ENCODE measurements at regions not wholly inside any gene's neighbourhood (a gene's known extent, or its start where the extent isn't known, plus 50 kb on each side); places are given as distances from the start of the nearest gene placed in this dataset.

- no peak for DNase-seq (ENCODE audit: low read depth in 2 of 2)
Measured at GRCh38 chr6:139496654-139497344, 122.4 kb upstream of the CITED2 start.

- no peak for DNase-seq (ENCODE audit: low read depth in 2 of 2)
Measured at GRCh38 chr6:139494376-139494990, 120.0 kb upstream of the CITED2 start.

GRCh38 chr6:139490482-139490881 lies 116.0 kb upstream of the CITED2 start:
- peak; percentile 2 to 41 for DNase-seq (ENCODE audit: low read depth in 2 of 2)

GRCh38 chr6:139486476-139486799 lies 112.0 kb upstream of the CITED2 start:
- DNase-seq (ENCODE audit: low read depth in 2 of 2), result no peak

- DNase-seq (ENCODE audit: low read depth in 2 of 2), result no peak
Measured at GRCh38 chr6:139485742-139486475, 111.5 kb upstream of the CITED2 start.

GRCh38 chr6:139485185-139485584 lies 110.7 kb upstream of the CITED2 start:
- DNase-seq (ENCODE audit: low read depth in 2 of 2), result no peak

GRCh38 chr6:139483079-139483478 lies 108.6 kb upstream of the CITED2 start:
- DNase-seq (ENCODE audit: low read depth in 2 of 2), result no peak

- no peak for DNase-seq (ENCODE audit: low read depth in 2 of 2)
Measured at GRCh38 chr6:139482287-139482686, 107.8 kb upstream of the CITED2 start.

- no peak for DNase-seq (ENCODE audit: low read depth in 2 of 2)
Measured at GRCh38 chr6:139480356-139481165, 106.1 kb upstream of the CITED2 start.

- DNase-seq (ENCODE audit: low read depth in 2 of 2), result no peak
Measured at GRCh38 chr6:139479433-139480222, 105.2 kb upstream of the CITED2 start.

- DNase-seq (ENCODE audit: low read depth in 2 of 2), result no peak
Measured at GRCh38 chr6:139475646-139476045, 101.2 kb upstream of the CITED2 start.

- no peak for DNase-seq (ENCODE audit: low read depth in 2 of 2)
Measured at GRCh38 chr6:139475241-139475640, 100.8 kb upstream of the CITED2 start.

GRCh38 chr6:139474145-139475108 lies 100.0 kb upstream of the CITED2 start:
- peak in 1 of 2 donors; percentile 60 for DNase-seq (ENCODE audit: low read depth in 2 of 2)

- DNase-seq (ENCODE audit: low read depth in 2 of 2), result no peak
Measured at GRCh38 chr6:139473731-139474130, 99.3 kb upstream of the CITED2 start.

GRCh38 chr6:139473231-139473701 lies 98.8 kb upstream of the CITED2 start:
- no peak for DNase-seq (ENCODE audit: low read depth in 2 of 2)

- no peak for DNase-seq (ENCODE audit: low read depth in 2 of 2)
Measured at GRCh38 chr6:139472351-139473015, 98.0 kb upstream of the CITED2 start.

- no peak for DNase-seq (ENCODE audit: low read depth in 2 of 2)
Measured at GRCh38 chr6:139470997-139471396, 96.5 kb upstream of the CITED2 start.

- peak in 1 of 2 donors; percentile 75 for DNase-seq (ENCODE audit: low read depth in 2 of 2)
Measured at GRCh38 chr6:139468178-139468819, 93.9 kb upstream of the CITED2 start.

- DNase-seq (ENCODE audit: low read depth in 2 of 2), result no peak
Measured at GRCh38 chr6:139457476-139457875, 83.0 kb upstream of the CITED2 start.

All from lung microvascular endothelial cell (primary cell).